CD4-positive, CD25-positive, alpha-beta regulatory T cell (primary cell): ENCODE measurements at regions not wholly inside any gene's neighbourhood (a gene's known extent, or its start where the extent isn't known, plus 50 kb on each side); places are given as distances from the start of the nearest gene placed in this dataset.

ENCODE experiments used
- ATAC-seq, 2 donors: fragments of 150-1000 bp; cut with Tn5 transposase; one replicate each; pipeline ENCODE4 v1.10.0; 2021; ENCODE audit warnings: low read depth in 2 of 2, moderate number of reproducible peaks in 2 of 2, moderate library complexity in 1 of 2
- DNase-seq, 3 donors: peaks; one replicate each; pipeline versions ENCODE4 v3.0.0 to v3.0.0-alpha.2; 2012 to 2022; ENCODE audit warnings: mixed read lengths in 1 of 3
- H3K27ac ChIP-seq: one replicate; pipeline ENCODE4 v1.7.0; 2013; ENCODE audit warnings: mild to moderate bottlenecking, low read length; ENCODE audit not compliant: insufficient read depth, poor library complexity, severe bottlenecking
- H3K27me3 ChIP-seq: one replicate; pipeline ENCODE4 v1.7.0; 2013; ENCODE audit warnings: low read length; ENCODE audit not compliant: control insufficient read depth, insufficient read depth
- H3K36me3 ChIP-seq: one replicate; pipeline ENCODE4 v1.7.0; 2013; ENCODE audit warnings: mild to moderate bottlenecking, low read length, moderate library complexity; ENCODE audit not compliant: control insufficient read depth, insufficient read depth
- H3K4me1 ChIP-seq: 2 replicates; pipeline ENCODE4 v1.7.0; 2013; ENCODE audit warnings: mild to moderate bottlenecking, low read length; ENCODE audit not compliant: insufficient read depth, control insufficient read depth, poor library complexity, severe bottlenecking
- H3K4me3 ChIP-seq: one replicate; pipeline ENCODE4 v1.7.0; 2013; ENCODE audit warnings: low read depth, mild to moderate bottlenecking, low read length, moderate library complexity
- H3K9me3 ChIP-seq, 2 experiments: 1 replicate in 1 of 2; 2 replicates in 1 of 2; pipeline ENCODE4 v1.7.0; 2013; ENCODE audit warnings: low read length in 2 of 2, mild to moderate bottlenecking in 1 of 2, moderate library complexity in 1 of 2; ENCODE audit not compliant: control insufficient read depth in 2 of 2
- H3K27ac Mint-ChIP-seq, 3 donors: one replicate each; pipeline ENCODE4 v1.8.0; 2020 to 2022; ENCODE audit warnings: mild to moderate bottlenecking in 3 of 3, mixed read lengths in 3 of 3, moderate library complexity in 2 of 3
- H3K27me3 Mint-ChIP-seq: one replicate; pipeline ENCODE4 v1.8.0; 2022; ENCODE audit warnings: mild to moderate bottlenecking, mixed read lengths
- H3K36me3 Mint-ChIP-seq: one replicate; pipeline ENCODE4 v1.8.0; 2020; ENCODE audit warnings: mixed read lengths
- H3K4me1 Mint-ChIP-seq, 4 donors: one replicate each; pipeline ENCODE4 v1.8.0; 2020 to 2022; ENCODE audit warnings: mixed read lengths in 4 of 4, mild to moderate bottlenecking in 1 of 4
- H3K4me3 Mint-ChIP-seq, 4 donors: one replicate each; pipeline ENCODE4 v1.8.0; 2020 to 2022; ENCODE audit warnings: mild to moderate bottlenecking in 4 of 4, mixed read lengths in 4 of 4, moderate library complexity in 3 of 4
- H3K9me3 Mint-ChIP-seq, 7 donors: one replicate each; pipeline ENCODE4 v1.8.0; 2020 to 2022; ENCODE audit warnings: mixed read lengths in 7 of 7, mild to moderate bottlenecking in 3 of 7, moderate library complexity in 2 of 7

DNA sequence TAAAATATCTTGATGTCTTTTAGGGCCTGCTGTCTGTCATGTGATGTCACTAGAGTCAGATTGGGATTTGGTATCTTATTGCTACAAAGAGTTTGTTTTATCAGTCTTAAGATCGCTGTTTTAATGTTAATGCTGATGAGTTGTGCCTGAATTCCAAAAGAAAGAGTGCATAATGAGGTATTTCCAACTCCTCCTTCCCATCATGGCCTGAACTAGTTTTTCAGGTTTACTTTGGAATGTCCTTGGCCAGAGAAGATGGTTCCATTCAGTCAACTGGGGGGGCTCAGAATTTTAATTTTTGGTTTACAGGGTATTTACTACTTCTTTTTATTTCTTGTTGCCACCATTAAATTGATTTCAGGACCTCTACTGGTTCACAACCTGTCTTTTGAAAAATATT, 74.3 kb upstream of the MARCHF11 start:
- no peaks in the 10 kb centered on the region for H3K4me1 ChIP-seq
- H3K36me3 ChIP-seq, result no peaks in the 10 kb centered on the region
- H3K27ac ChIP-seq, result no peak overlapping the region
- no peaks in the 10 kb centered on the region for H3K27me3 ChIP-seq
- no peaks in the 10 kb centered on the region for H3K9me3 ChIP-seq
- Mint-ChIP-seq H3K27ac (no peak overlapping the region), H3K36me3 (no peaks in the 10 kb centered on the region), H3K27me3 (no peaks in the 10 kb centered on the region), H3K4me3 (no peak overlapping the region), H3K9me3 (peaks cover 0 to 22% (median 6%) of the 10 kb centered on the region in 7 donors), H3K4me1 (no peaks in the 10 kb centered on the region)
- no peak overlapping the region for H3K4me3 ChIP-seq
- no peak for ATAC-seq
- no peak for DNase-seq

DNA sequence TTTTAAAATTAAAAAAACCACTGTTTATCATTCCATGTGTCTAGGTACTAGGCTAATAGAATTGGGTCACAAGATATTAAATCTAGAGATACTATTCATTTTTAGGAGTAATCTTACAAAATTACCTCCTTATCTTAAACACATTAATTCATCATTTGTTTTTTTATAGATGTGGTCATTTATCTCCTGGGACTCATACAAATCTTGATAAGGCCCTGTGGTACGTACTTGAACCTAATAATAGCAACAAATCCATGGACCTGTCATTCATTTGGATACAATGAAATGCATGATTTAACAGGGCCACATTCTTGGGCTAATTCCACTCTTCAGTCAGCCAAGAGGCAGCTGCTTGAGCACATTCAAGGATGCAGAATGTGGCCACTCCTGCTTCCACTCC, 66.4 kb upstream of the MARCHF11 start:
- no peaks in the 10 kb centered on the region for H3K4me1 ChIP-seq
- no peaks in the 10 kb centered on the region for H3K4me1 Mint-ChIP-seq
- peaks cover 2 to 18% (median 4%) of the 10 kb centered on the region in 7 donors for H3K9me3 Mint-ChIP-seq
- H3K9me3 ChIP-seq, result no peaks in the 10 kb centered on the region
- no peak overlapping the region for H3K4me3 Mint-ChIP-seq
- DNase-seq, result no peak
- H3K27ac ChIP-seq, result no peak overlapping the region
- no peak overlapping the region for H3K27ac Mint-ChIP-seq
- no peaks in the 10 kb centered on the region for H3K27me3 ChIP-seq
- ATAC-seq, result no peak
- peaks cover 4% of the 10 kb centered on the region for H3K27me3 Mint-ChIP-seq
- H3K36me3 ChIP-seq, result no peaks in the 10 kb centered on the region
- no peak overlapping the region for H3K4me3 ChIP-seq
- no peaks in the 10 kb centered on the region for H3K36me3 Mint-ChIP-seq

DNA sequence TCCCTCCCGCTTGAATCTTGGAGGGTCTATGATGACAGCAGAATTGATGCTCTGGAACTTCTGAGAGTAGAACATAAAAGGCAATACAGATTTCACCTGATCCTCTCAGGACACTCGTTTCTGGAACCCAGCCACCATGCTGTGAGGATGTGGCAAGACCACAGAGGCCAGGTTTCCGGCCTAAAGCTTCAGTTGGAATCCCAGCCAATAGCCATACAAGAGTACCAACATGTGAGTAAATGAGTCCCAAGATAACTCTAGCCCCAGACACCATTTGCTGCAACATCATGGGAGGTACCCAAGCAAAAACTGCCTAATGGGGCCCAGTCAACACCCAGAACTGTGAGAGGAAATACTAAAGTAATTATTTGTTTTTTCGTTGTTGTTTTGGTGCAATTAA, 65.7 kb upstream of the MARCHF11 start:
- peaks cover 3 to 18% (median 4%) of the 10 kb centered on the region in 7 donors for H3K9me3 Mint-ChIP-seq
- Histone ChIP-seq H3K9me3 (no peaks in the 10 kb centered on the region), H3K27ac (no peak overlapping the region), H3K4me3 (no peak overlapping the region), H3K36me3 (no peaks in the 10 kb centered on the region), H3K27me3 (no peaks in the 10 kb centered on the region), H3K4me1 (no peaks in the 10 kb centered on the region)
- peak overlapping the region in 1 of 4 donors; percentile 27 for H3K4me3 Mint-ChIP-seq
- no peak overlapping the region for H3K27ac Mint-ChIP-seq
- no peaks in the 10 kb centered on the region for H3K4me1 Mint-ChIP-seq
- ATAC-seq, result no peak
- DNase-seq, result no peak
- H3K27me3 Mint-ChIP-seq, result peaks cover 4% of the 10 kb centered on the region
- H3K36me3 Mint-ChIP-seq, result no peaks in the 10 kb centered on the region

DNA sequence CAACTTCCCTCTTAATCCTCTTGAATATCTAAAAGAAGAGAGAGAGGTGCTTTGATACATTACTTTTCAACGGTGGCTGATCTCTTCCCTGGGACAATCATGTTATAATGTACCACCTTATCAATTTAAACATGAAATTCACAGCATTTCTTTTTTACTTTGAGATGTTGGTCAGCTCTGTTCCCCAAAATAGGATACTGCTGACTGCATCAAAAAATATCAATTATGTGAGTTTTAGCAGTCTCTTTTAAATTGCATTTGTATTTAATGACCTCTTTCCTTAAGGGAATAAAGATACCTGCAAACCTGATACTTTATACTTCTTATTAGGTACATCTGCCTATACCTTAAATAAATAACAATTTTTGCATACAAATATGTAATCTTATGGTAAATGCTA, 58.4 kb upstream of the MARCHF11 start:
- Mint-ChIP-seq H3K27me3 (no peaks in the 10 kb centered on the region), H3K4me3 (no peak overlapping the region), H3K27ac (no peak overlapping the region), H3K4me1 (no peaks in the 10 kb centered on the region), H3K9me3 (peaks cover 0 to 14% (median 4%) of the 10 kb centered on the region in 7 donors), H3K36me3 (no peaks in the 10 kb centered on the region)
- Histone ChIP-seq H3K4me3 (no peak overlapping the region), H3K27me3 (no peaks in the 10 kb centered on the region), H3K27ac (no peak overlapping the region), H3K4me1 (no peaks in the 10 kb centered on the region), H3K9me3 (no peaks in the 10 kb centered on the region), H3K36me3 (no peaks in the 10 kb centered on the region)
- DNase-seq, result no peak
- no peak for ATAC-seq

DNA sequence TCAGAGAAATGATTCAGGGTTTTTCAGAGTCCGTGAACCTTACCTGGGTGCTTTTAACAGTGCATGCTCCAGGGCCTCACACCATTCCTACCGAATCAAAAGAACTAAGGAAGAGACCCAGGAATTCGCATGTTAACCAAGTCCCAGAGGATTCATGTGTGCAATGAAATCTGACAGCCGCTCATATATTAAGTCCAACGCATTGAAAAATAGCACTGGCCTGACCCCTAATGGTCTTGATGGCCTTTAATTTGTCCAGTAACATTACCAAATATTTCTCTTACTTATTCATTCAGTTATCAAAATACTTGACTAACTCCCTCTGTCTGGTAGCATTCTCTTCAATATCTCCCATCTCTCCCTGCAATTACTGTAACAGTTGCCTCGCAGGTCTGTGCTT, 55.0 kb upstream of the MARCHF11 start:
- no peak overlapping the region for H3K27ac ChIP-seq
- no peaks in the 10 kb centered on the region for H3K36me3 ChIP-seq
- Mint-ChIP-seq H3K27me3 (no peaks in the 10 kb centered on the region), H3K9me3 (peaks cover 2 to 12% (median 3%) of the 10 kb centered on the region in 7 donors), H3K4me1 (no peaks in the 10 kb centered on the region), H3K27ac (no peak overlapping the region), H3K4me3 (no peak overlapping the region), H3K36me3 (no peaks in the 10 kb centered on the region)
- DNase-seq, result no peak
- no peak overlapping the region for H3K4me3 ChIP-seq
- no peaks in the 10 kb centered on the region for H3K9me3 ChIP-seq
- H3K4me1 ChIP-seq, result no peaks in the 10 kb centered on the region
- H3K27me3 ChIP-seq, result no peaks in the 10 kb centered on the region
- ATAC-seq, result no peak

DNA sequence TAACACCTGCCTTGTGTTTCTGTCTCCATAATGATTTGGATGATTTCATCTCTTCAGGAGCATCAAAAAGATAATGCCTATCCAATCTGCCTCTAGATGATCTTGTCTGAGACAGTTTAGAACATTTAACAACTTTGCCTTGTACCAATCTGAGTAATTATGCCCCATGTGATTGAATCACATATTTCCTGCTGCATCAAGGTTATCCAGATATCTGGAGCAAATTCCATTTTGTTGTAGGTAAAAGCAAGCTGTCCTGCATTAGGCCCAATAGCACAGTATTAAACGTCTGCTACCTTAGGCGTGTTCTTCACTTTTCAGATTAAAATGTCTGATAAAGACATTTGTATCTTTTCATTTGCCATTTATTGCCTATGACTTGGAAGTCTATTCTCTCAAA, 54.1 kb upstream of the MARCHF11 start:
- no peak overlapping the region for H3K27ac Mint-ChIP-seq
- Histone ChIP-seq H3K27ac (no peak overlapping the region), H3K4me1 (no peaks in the 10 kb centered on the region), H3K9me3 (no peaks in the 10 kb centered on the region), H3K36me3 (no peaks in the 10 kb centered on the region), H3K4me3 (no peak overlapping the region), H3K27me3 (no peaks in the 10 kb centered on the region)
- no peak for ATAC-seq
- H3K4me1 Mint-ChIP-seq, result no peaks in the 10 kb centered on the region
- no peaks in the 10 kb centered on the region for H3K36me3 Mint-ChIP-seq
- H3K4me3 Mint-ChIP-seq, result no peak overlapping the region
- no peaks in the 10 kb centered on the region for H3K27me3 Mint-ChIP-seq
- no peak for DNase-seq
- peaks cover 0 to 10% (median 3%) of the 10 kb centered on the region in 7 donors for H3K9me3 Mint-ChIP-seq

DNA sequence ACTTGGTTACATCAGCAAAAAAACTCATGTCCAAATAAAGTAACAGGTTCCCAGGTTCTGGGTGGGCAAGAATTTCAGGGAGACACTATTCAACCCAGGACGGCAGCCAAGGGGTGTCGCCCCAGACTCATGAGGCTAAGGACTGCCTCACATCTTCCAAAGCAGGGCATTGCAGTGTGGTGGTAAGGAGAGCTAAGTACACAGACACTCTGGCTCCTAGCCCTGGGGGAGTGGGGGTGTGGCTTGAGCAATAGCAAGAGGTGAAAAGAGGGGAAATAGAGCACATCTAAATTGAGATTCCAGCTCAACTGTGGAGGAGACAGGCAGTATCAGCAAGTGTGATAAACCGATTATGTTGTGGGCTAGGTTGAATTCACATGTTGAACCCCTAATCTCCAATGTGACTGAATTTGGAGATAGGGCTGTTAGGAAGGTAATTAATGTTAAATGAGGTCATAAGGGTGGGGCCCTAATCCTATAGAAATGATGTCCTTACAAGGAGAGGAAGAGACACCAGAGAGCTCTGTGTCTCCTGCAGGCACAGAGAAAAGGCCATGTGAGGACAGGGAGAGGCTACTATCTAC, 49.9 kb upstream of the MARCHF11 start:
- ATAC-seq (no peak), DNase-seq (no peak)
- Mint-ChIP-seq H3K27me3 (no peaks in the 10 kb centered on the region), H3K36me3 (no peaks in the 10 kb centered on the region), H3K4me1 (no peaks in the 10 kb centered on the region), H3K27ac (no peak overlapping the region), H3K9me3 (peaks cover 0 to 3% (median 0%) of the 10 kb centered on the region in 7 donors), H3K4me3 (no peak overlapping the region)
- H3K4me1 ChIP-seq, result no peaks in the 10 kb centered on the region
- H3K9me3 ChIP-seq, result no peaks in the 10 kb centered on the region
- no peak overlapping the region for H3K27ac ChIP-seq
- no peaks in the 10 kb centered on the region for H3K27me3 ChIP-seq
- H3K4me3 ChIP-seq, result no peak overlapping the region
- no peaks in the 10 kb centered on the region for H3K36me3 ChIP-seq
